CD4-positive, alpha-beta T cell (primary cell): ENCODE measurements at regions not wholly inside any gene's neighbourhood (a gene's known extent, or its start where the extent isn't known, plus 50 kb on each side); places are given as distances from the start of the nearest gene placed in this dataset.

Source experiments
- ATAC-seq: fragments of 200-7000 bp; cut with Tn5 transposase; one replicate; pipeline ENCODE4 v1.10.0; 2022; ENCODE audit warnings: mild to moderate bottlenecking; ENCODE audit not compliant: poor library complexity
- CTCF ChIA-PET: fragments of 350-600 bp; sonication (Branson Sonifier 250); formaldehyde crosslinking; loops from one replicate; lab custom pipeline; 2021; ENCODE audit warnings: antibody characterized with exemption, inconsistent platforms; lab: Charles Lee
- POLR2A ChIA-PET: fragments of 350-600 bp; sonication (Branson Sonifier 250); formaldehyde crosslinking; loops from one replicate; lab custom pipeline; 2021; ENCODE audit warnings: antibody characterized with exemption, inconsistent platforms; lab: Charles Lee
- DNase-seq, 14 experiments: peaks; one replicate each; pipeline ENCODE4 v3.0.0-alpha.2; 2013 to 2020; ENCODE audit warnings: mixed read lengths in 2 of 14
- H3K27ac ChIP-seq, 2 donors: one replicate each; pipeline versions ENCODE4 v1.5.1 to v1.7.0; 2013; ENCODE audit warnings: low read length in 2 of 2, low read depth in 1 of 2, mild to moderate bottlenecking in 1 of 2
- H3K27me3 ChIP-seq, 2 experiments: 1 replicate in 1 of 2; 2 replicates in 1 of 2; pipeline versions ENCODE4 v1.6.1 to v1.7.0; 2013; ENCODE audit warnings: low read length in 2 of 2, control low read depth in 1 of 2, mild to moderate bottlenecking in 1 of 2, moderate library complexity in 1 of 2; ENCODE audit not compliant: insufficient read depth in 2 of 2, control insufficient read depth in 1 of 2
- H3K36me3 ChIP-seq: one replicate; pipeline ENCODE4 v1.6.1; 2013; ENCODE audit warnings: low read length, control low read depth; ENCODE audit not compliant: insufficient read depth
- H3K4me1 ChIP-seq: one replicate; pipeline ENCODE4 v1.6.1; 2013; ENCODE audit warnings: low read length, control low read depth; ENCODE audit not compliant: insufficient read depth
- H3K4me3 ChIP-seq: one replicate; pipeline ENCODE4 v1.5.1; 2013; ENCODE audit warnings: mild to moderate bottlenecking, low read length, moderate library complexity
- H3K9me3 ChIP-seq, 2 experiments: 1 replicate in 1 of 2; 2 replicates in 1 of 2; pipeline versions ENCODE4 v1.6.1 to v1.7.0; 2013; ENCODE audit warnings: low read length in 2 of 2, mild to moderate bottlenecking in 2 of 2, control low read depth in 1 of 2, moderate library complexity in 1 of 2; ENCODE audit not compliant: control insufficient read depth in 1 of 2, insufficient read depth in 1 of 2
- H3K27ac Mint-ChIP-seq: one replicate; pipeline ENCODE4 v1.8.0; 2020; ENCODE audit warnings: mixed read lengths
- H3K27me3 Mint-ChIP-seq: one replicate; pipeline ENCODE4 v1.8.0; 2021; ENCODE audit warnings: mixed read lengths
- H3K36me3 Mint-ChIP-seq: one replicate; pipeline ENCODE4 v1.8.0; 2021; ENCODE audit warnings: low read depth, mixed read lengths
- H3K4me1 Mint-ChIP-seq: one replicate; pipeline ENCODE4 v1.8.0; 2021; ENCODE audit warnings: low read depth, mixed read lengths
- H3K4me3 Mint-ChIP-seq: one replicate; pipeline ENCODE4 v1.8.0; 2020; ENCODE audit warnings: mild to moderate bottlenecking, mixed read lengths
- H3K9me3 Mint-ChIP-seq: one replicate; pipeline ENCODE4 v1.8.0; 2020; ENCODE audit warnings: mixed read lengths
- intact Hi-C, 2 experiments: fragments of 100-400 bp; cut with DNase I in 1 of 2; cut with micrococcal nuclease in 1 of 2; formaldehyde crosslinking; loops; one replicate each; pipeline versions ENCODE4 v1.15.1 to v1.9.0; 2023 to 2025; cut with DNase I, micrococcal nuclease
- TF ChIP-seq, protein P1 (sequence below): fragments of 200-600 bp; IDR thresholded peaks from one replicate; pipeline ENCODE4 v1.8.0; 2022; ENCODE audit warnings: antibody characterized with exemption, mild to moderate bottlenecking

DNA sequence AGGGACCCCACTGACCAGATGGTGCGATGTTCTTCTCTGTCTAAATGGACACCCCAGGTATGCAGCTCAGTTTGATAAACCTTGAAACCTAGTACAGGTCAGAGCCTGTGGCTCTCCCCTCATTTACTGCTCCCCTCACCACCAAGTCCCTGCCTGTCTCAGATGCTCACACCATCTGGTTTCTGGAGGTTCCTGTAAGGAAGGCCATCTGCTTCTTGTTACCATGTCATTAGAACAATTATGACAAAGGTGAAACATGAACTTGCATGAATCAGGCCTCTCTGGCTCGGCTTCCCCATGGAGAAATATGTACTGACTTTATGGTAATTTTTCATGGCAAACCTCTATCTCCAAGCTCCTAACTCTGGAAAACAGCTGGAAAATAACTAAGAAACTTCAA lies 965.7 kb downstream of the UQCRFS1 start:
- POLR2A ChIA-PET, result no interaction called here
- Mint-ChIP-seq H3K4me1 (no peaks in the 10 kb centered on the region), H3K4me3 (no peak overlapping the region), H3K27ac (no peak overlapping the region), H3K9me3 (peaks cover 5% of the 10 kb centered on the region), H3K36me3 (no peaks in the 10 kb centered on the region), H3K27me3 (no peaks in the 10 kb centered on the region)
- DNase-seq (no peak), ATAC-seq (no peak)
- CTCF ChIA-PET, result no interaction called here
- no peaks in the 10 kb centered on the region for H3K36me3 ChIP-seq
- TF ChIP-seq, protein P1, sequence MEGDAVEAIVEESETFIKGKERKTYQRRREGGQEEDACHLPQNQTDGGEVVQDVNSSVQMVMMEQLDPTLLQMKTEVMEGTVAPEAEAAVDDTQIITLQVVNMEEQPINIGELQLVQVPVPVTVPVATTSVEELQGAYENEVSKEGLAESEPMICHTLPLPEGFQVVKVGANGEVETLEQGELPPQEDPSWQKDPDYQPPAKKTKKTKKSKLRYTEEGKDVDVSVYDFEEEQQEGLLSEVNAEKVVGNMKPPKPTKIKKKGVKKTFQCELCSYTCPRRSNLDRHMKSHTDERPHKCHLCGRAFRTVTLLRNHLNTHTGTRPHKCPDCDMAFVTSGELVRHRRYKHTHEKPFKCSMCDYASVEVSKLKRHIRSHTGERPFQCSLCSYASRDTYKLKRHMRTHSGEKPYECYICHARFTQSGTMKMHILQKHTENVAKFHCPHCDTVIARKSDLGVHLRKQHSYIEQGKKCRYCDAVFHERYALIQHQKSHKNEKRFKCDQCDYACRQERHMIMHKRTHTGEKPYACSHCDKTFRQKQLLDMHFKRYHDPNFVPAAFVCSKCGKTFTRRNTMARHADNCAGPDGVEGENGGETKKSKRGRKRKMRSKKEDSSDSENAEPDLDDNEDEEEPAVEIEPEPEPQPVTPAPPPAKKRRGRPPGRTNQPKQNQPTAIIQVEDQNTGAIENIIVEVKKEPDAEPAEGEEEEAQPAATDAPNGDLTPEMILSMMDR, result no peak
- intact Hi-C loops, result no loop called here
- no peak overlapping the region for H3K27ac ChIP-seq
- H3K9me3 ChIP-seq, result peaks cover 0 to 13% of the 10 kb centered on the region in 2 experiments
- no peaks in the 10 kb centered on the region for H3K27me3 ChIP-seq
- no peak overlapping the region for H3K4me3 ChIP-seq
- H3K4me1 ChIP-seq, result no peaks in the 10 kb centered on the region

DNA sequence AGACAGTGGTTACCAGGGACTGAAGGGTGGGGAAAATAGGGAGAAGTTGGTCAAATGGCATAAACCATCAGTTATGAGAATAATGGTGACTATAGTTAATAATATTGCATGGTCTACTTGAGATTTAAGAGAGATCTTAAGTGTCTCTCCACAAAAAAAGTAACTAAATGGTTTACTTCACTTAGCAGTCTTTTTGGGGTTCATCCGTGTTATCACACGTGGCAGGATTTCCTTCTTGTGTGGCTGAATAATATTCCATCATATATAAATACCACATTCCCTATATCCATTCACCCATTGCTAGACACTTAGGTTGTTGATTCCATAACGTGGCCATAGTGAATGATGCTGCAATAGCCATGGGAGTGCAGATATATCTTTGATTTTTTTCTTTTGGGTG lies 967.0 kb downstream of the UQCRFS1 start:
- no peaks in the 10 kb centered on the region for H3K36me3 ChIP-seq
- DNase-seq (no peak), ATAC-seq (no peak)
- H3K4me1 ChIP-seq, result no peaks in the 10 kb centered on the region
- CTCF ChIA-PET, result no interaction called here
- intact Hi-C loops, result no loop called here
- H3K9me3 ChIP-seq, result peaks cover 0 to 7% of the 10 kb centered on the region in 2 experiments
- H3K9me3 Mint-ChIP-seq, result peaks cover 5% of the 10 kb centered on the region
- H3K36me3 Mint-ChIP-seq, result no peaks in the 10 kb centered on the region
- H3K27me3 Mint-ChIP-seq, result no peaks in the 10 kb centered on the region
- H3K4me3 ChIP-seq, result no peak overlapping the region
- no peak overlapping the region for H3K4me3 Mint-ChIP-seq
- POLR2A ChIA-PET, result no interaction called here
- H3K27me3 ChIP-seq, result no peaks in the 10 kb centered on the region
- H3K4me1 Mint-ChIP-seq, result no peaks in the 10 kb centered on the region
- no peak overlapping the region for H3K27ac Mint-ChIP-seq
- TF ChIP-seq, protein P1, result no peak
- H3K27ac ChIP-seq, result no peak overlapping the region

DNA sequence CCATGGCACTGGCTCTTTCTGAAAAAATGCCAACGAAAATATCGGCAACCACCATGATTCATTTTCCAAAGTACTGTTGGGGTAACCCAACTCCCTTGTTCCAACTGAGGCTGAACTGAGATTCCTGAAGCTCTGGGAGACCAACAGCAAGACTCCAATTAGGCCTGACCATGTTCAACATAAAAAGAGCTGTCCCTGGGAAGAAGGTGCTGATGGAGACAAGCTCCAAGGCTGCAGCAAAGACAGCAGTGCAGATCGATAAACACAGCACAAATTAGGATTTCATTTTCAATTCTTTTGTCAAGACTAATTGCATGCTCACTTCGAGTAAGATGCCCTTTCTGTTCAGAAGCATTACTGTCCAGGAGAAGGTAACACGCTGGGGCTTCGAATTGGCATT lies 968.0 kb downstream of the UQCRFS1 start:
- CTCF ChIA-PET, result no interaction called here
- Mint-ChIP-seq H3K4me1 (no peaks in the 10 kb centered on the region), H3K9me3 (peaks cover 5% of the 10 kb centered on the region), H3K4me3 (no peak overlapping the region), H3K36me3 (no peaks in the 10 kb centered on the region), H3K27me3 (no peaks in the 10 kb centered on the region), H3K27ac (no peak overlapping the region)
- ATAC-seq, result no peak
- Histone ChIP-seq H3K4me3 (no peak overlapping the region), H3K36me3 (no peaks in the 10 kb centered on the region), H3K9me3 (peaks cover 0 to 5% of the 10 kb centered on the region in 2 experiments), H3K4me1 (no peaks in the 10 kb centered on the region), H3K27ac (no peak overlapping the region), H3K27me3 (no peaks in the 10 kb centered on the region)
- no peak for DNase-seq
- POLR2A ChIA-PET, result no interaction called here
- TF ChIP-seq, protein P1, result no peak
- intact Hi-C loops, result no loop called here
